PC-3 (cell line): ENCODE measurements at regions not wholly inside any gene's neighbourhood (a gene's known extent, or its start where the extent isn't known, plus 50 kb on each side); places are given as distances from the start of the nearest gene placed in this dataset.

Source experiments
- ATAC-seq: fragments of 200-7000 bp; cut with Tn5 transposase; 2 replicates; pipeline ENCODE4 v1.9.1; 2020; ENCODE audit warnings: mild to moderate bottlenecking, moderate library complexity
- BruUV-seq: library from RNA; stranded (reverse); fragments of 400-500 nt; replicated peaks from 2 replicates; lab custom pipeline; 2021; lab: Mats Ljungman, UMichigan
- CTCF ChIA-PET: fragments of 300-600 bp; sonication (Branson Sonifier 250); formaldehyde crosslinking; loops from one replicate; lab custom pipeline; 2022; ENCODE audit warnings: antibody characterized with exemption; lab: Charles Lee
- POLR2A ChIA-PET: fragments of 300-600 bp; sonication (Branson Sonifier 250); formaldehyde crosslinking; loops from one replicate; lab custom pipeline; 2022; ENCODE audit warnings: antibody characterized with exemption; ENCODE audit not compliant: unreplicated experiment; lab: Charles Lee
- DNase-seq: peaks from one replicate; pipeline ENCODE4 v3.0.0-alpha.2; 2015
- H2AFZ ChIP-seq: fragments of 300-600 bp; sonication (generic); 2 replicates; pipeline ENCODE4 v1.6.0; 2016; ENCODE audit warnings: antibody characterized with exemption, low read length
- H3F3A ChIP-seq: fragments of 300-600 bp; sonication (generic); one replicate; pipeline ENCODE4 v1.6.0; 2017; ENCODE audit warnings: antibody characterized with exemption, low read length, control low read depth, mild to moderate bottlenecking; ENCODE audit not compliant: unreplicated experiment
- H3K27ac ChIP-seq: fragments of 300-600 bp; sonication (generic); 2 replicates; pipeline ENCODE4 v1.5.1; 2016; ENCODE audit warnings: mild to moderate bottlenecking, low read length
- H3K27me3 ChIP-seq: fragments of 300-600 bp; sonication (generic); 2 replicates; pipeline ENCODE4 v1.6.1; 2016; ENCODE audit warnings: low read length, mixed read lengths
- H3K36me3 ChIP-seq: fragments of 300-600 bp; sonication (generic); 2 replicates; pipeline ENCODE4 v1.6.1; 2016; ENCODE audit warnings: low read depth, mixed run types, low read length, mixed read lengths
- H3K4me1 ChIP-seq: fragments of 300-600 bp; sonication (generic); 2 replicates; pipeline ENCODE4 v1.5.1; 2016; ENCODE audit warnings: low read length; ENCODE audit not compliant: insufficient read depth
- H3K4me2 ChIP-seq: fragments of 300-600 bp; sonication (generic); 2 replicates; pipeline ENCODE4 v1.6.0; 2016; ENCODE audit warnings: low read length
- H3K4me3 ChIP-seq: fragments of 300-600 bp; sonication (generic); 2 replicates; pipeline ENCODE4 v1.5.1; 2016; ENCODE audit warnings: mild to moderate bottlenecking, low read length, mixed read lengths
- H3K79me2 ChIP-seq: fragments of 300-600 bp; sonication (generic); 2 replicates; pipeline ENCODE4 v1.6.1; 2017; ENCODE audit warnings: low read length, mixed read lengths
- H3K9ac ChIP-seq: fragments of 300-600 bp; sonication (generic); 2 replicates; pipeline ENCODE4 v1.6.0; 2016; ENCODE audit warnings: mild to moderate bottlenecking, low read length
- H3K9me2 ChIP-seq: fragments of 300-600 bp; sonication (generic); replicated peaks from 2 replicates; pipeline ENCODE4 v1.6.1; 2016; ENCODE audit warnings: mixed run types, low read length, mixed read lengths
- H3K9me3 ChIP-seq: fragments of 300-600 bp; sonication (generic); 2 replicates; pipeline ENCODE4 v1.6.1; 2016; ENCODE audit warnings: low read length, mixed read lengths
- H4K20me1 ChIP-seq: fragments of 300-600 bp; sonication (generic); 2 replicates; pipeline ENCODE4 v1.6.1; 2016; ENCODE audit warnings: low read length, mixed read lengths
- EZH2 ChIP-seq: fragments of 300-600 bp; sonication (generic); IDR thresholded peaks from one replicate; pipeline ENCODE4 v1.6.1; 2017; ENCODE audit warnings: antibody characterized with exemption, mild to moderate bottlenecking, low read length; ENCODE audit not compliant: unreplicated experiment
- EZH2phosphoT487 ChIP-seq: fragments of 300-600 bp; sonication (generic); IDR thresholded peaks from 2 replicates; pipeline ENCODE4 v1.6.1; 2018; ENCODE audit warnings: mild to moderate bottlenecking, antibody characterized with exemption, low read length, borderline replicate concordance
- intact Hi-C: fragments of 100-400 bp; cut with micrococcal nuclease; formaldehyde crosslinking; loops from 2 replicates; pipeline ENCODE4 v1.9.0; 2023
- TF ChIP-seq, protein P1 (sequence below): fragments of 300-600 bp; sonication (generic); conservative IDR thresholded peaks from 2 replicates; pipeline ENCODE4 v1.5.1; 2017; ENCODE audit warnings: antibody characterized with exemption, low read depth, mild to moderate bottlenecking, low read length

DNA sequence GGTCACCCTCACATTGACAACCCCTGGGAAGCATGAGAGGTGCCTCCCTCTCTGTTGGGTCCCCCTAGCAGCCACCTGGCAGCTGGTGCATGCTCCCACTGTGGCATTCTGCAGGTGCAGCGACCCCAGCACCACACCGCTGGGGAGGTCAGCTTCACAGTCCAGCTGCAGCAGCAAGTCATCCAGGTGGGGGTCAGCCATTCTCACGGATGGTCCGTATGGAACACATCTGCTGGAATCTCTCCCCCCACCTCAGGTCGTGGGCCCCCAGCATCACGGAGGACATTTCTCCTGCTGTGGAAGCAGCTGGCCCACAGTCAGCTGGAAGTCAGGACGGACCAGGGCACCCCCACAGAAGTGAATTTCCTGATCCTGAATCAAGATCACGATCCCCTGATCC, 201.3 kb downstream of the COG6 start:
- no peaks in the 10 kb centered on the region for H3K79me2 ChIP-seq
- H3K27me3 ChIP-seq: no peaks in the 10 kb centered on the region
- H4K20me1 ChIP-seq: no peaks in the 10 kb centered on the region
- no peak overlapping the region for H2AFZ ChIP-seq
- DNase-seq (no peak), ATAC-seq (no peak)
- H3K9me2 ChIP-seq: no peaks in the 10 kb centered on the region
- no peak overlapping the region for H3K4me3 ChIP-seq
- ChIA-PET CTCF (no interaction called here), POLR2A (no interaction called here)
- H3F3A ChIP-seq: no peaks in the 10 kb centered on the region
- no peaks in the 10 kb centered on the region for H3K4me1 ChIP-seq
- BruUV-seq: no TSS peak
- no peak overlapping the region for H3K27ac ChIP-seq
- H3K4me2 ChIP-seq: no peak overlapping the region
- no peaks in the 10 kb centered on the region for H3K9me3 ChIP-seq
- no peak overlapping the region for H3K9ac ChIP-seq
- intact Hi-C loops: no loop called here
- no peak for TF ChIP-seq EZH2
- no peak for TF ChIP-seq EZH2phosphoT487
- TF ChIP-seq, protein P1, sequence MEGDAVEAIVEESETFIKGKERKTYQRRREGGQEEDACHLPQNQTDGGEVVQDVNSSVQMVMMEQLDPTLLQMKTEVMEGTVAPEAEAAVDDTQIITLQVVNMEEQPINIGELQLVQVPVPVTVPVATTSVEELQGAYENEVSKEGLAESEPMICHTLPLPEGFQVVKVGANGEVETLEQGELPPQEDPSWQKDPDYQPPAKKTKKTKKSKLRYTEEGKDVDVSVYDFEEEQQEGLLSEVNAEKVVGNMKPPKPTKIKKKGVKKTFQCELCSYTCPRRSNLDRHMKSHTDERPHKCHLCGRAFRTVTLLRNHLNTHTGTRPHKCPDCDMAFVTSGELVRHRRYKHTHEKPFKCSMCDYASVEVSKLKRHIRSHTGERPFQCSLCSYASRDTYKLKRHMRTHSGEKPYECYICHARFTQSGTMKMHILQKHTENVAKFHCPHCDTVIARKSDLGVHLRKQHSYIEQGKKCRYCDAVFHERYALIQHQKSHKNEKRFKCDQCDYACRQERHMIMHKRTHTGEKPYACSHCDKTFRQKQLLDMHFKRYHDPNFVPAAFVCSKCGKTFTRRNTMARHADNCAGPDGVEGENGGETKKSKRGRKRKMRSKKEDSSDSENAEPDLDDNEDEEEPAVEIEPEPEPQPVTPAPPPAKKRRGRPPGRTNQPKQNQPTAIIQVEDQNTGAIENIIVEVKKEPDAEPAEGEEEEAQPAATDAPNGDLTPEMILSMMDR: no peak
- H3K36me3 ChIP-seq: no peaks in the 10 kb centered on the region

DNA sequence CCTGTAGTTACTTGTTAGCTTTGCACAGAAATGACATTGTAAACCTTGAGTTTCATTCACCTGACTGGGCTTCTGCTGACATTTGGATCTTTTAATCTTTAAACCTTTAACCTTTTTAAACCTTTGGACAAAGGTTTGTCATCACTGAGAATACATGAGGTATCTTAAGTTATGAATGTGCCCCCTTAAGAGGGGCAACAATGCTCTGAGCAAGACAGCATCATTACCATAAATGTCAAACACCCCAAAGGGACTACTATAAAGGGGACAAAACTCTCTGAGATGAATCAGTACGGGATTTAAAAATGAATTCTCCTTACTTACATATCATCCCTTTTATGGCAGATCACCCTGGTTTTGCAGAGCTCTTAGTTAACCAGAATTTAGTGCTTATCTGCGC, 203.3 kb downstream of the COG6 start:
- Histone ChIP-seq H3K79me2 (no peaks in the 10 kb centered on the region), H3K4me3 (no peak overlapping the region), H3K36me3 (no peaks in the 10 kb centered on the region), H3K27me3 (no peaks in the 10 kb centered on the region), H2AFZ (no peak overlapping the region), H3K9me2 (no peaks in the 10 kb centered on the region), H4K20me1 (no peaks in the 10 kb centered on the region), H3K4me1 (peaks cover 4% of the 10 kb centered on the region; the same call in 1 of the 2 replicates), H3K9me3 (no peaks in the 10 kb centered on the region), H3F3A (no peaks in the 10 kb centered on the region), H3K9ac (no peak overlapping the region), H3K27ac (no peak overlapping the region), H3K4me2 (no peak overlapping the region)
- POLR2A ChIA-PET: no interaction called here
- ATAC-seq: no peak
- CTCF ChIA-PET: no interaction called here
- no TSS peak for BruUV-seq
- intact Hi-C loops: no loop called here
- TF ChIP-seq EZH2: no peak
- TF ChIP-seq EZH2phosphoT487: no peak
- no peak for DNase-seq

DNA sequence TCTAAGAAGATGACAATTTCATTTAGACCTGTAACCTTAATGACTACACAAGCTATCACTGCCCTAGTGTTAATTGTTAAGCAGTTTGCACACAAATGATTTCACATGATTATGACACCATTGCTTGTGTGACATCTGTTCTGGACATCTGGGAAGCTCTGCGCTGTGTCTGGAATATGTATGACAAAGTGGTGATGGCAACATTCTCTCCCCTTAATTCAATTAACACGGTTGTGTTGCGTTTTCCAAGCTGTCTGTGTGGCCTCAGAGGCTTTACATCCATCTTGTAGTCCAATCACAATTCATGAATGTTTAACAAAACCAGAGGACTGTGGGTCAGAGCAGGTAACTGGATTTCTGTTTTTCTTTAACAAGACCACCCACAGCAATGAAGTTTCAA, 204.4 kb downstream of the COG6 start:
- ATAC-seq (no peak), DNase-seq (no peak)
- TF ChIP-seq, protein P1: no peak
- TF ChIP-seq EZH2 (no peak), EZH2phosphoT487 (no peak)
- BruUV-seq: no TSS peak
- no peaks in the 10 kb centered on the region for H3K9me2 ChIP-seq
- no peak overlapping the region for H3K27ac ChIP-seq
- no peaks in the 10 kb centered on the region for H3F3A ChIP-seq
- H4K20me1 ChIP-seq: no peaks in the 10 kb centered on the region
- H2AFZ ChIP-seq: no peak overlapping the region
- ChIA-PET CTCF (no interaction called here), POLR2A (no interaction called here)
- H3K9me3 ChIP-seq: no peaks in the 10 kb centered on the region
- H3K9ac ChIP-seq: no peak overlapping the region
- H3K79me2 ChIP-seq: no peaks in the 10 kb centered on the region
- intact Hi-C loops: no loop called here
- no peaks in the 10 kb centered on the region for H3K27me3 ChIP-seq
- no peak overlapping the region for H3K4me3 ChIP-seq
- no peak overlapping the region for H3K4me2 ChIP-seq
- H3K36me3 ChIP-seq: no peaks in the 10 kb centered on the region
- H3K4me1 ChIP-seq: peaks cover 4% of the 10 kb centered on the region; the same call in 1 of the 2 replicates
